ENCODE measurements at regions not wholly inside any gene's neighbourhood (a gene's known extent, or its start where the extent isn't known, plus 50 kb on each side); places are given as distances from the start of the nearest gene placed in this dataset.

DNA sequence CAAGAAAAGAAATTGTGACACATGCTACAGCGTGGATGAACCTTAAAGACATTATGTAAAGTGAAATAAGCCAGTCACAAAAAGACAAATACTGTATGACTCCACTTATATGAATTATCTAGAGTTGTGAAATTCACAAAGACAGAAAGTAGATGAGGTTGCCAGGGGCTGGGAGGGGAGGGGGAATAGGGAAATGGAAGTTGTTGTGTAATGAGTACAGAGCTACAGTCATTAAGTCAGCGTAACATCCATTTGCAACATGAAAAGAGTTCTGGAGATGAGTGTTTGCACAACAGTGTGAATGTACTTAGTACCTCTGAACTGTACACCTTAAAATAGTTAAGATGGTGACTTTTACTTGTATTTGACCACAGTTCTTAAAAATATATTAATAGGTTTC, 112.1 kb upstream of the CDK1 start:
- DNase-seq (ENCODE audit: low read depth): no peak

DNA sequence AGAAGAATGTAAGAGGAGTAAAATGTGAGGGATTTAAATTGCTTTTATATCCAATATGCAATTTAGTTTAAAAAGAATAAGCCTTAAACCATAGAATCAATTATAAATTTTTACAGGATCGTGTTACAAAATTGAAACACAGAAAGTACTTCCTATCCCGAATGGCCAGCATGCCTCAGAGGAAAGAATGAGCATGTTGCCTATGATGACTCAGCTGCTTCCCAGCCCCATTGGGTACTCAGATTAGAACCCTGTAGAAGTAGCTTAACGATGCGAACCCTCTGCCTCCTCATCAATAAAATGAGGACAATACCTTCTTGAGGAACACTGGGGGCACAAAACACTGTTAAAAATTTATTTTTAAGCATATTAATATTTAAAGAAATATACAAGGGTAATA, 113.4 kb upstream of the CDK1 start:
- DNase-seq (ENCODE audit: low read depth): no peak

DNA sequence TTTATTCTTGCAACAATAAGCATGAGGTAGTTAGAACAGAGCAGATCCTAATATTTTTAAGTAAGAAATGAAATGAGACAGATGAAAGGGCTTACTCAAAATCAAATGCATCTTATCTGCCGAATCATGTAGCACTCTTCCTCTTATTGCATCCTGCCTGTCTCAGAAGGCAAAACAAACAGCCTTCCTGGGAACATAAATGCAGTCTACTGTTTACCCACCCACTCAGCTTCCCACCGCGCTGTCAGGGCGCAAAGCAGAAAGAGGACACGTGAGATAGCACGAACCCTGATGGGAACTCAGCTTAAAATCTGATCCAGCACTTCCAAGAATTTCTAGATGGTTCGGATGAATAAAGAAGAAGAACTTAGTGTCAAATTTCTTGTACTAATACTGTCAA, 114.4 kb upstream of the CDK1 start:
- no peak for DNase-seq (ENCODE audit: low read depth)

DNA sequence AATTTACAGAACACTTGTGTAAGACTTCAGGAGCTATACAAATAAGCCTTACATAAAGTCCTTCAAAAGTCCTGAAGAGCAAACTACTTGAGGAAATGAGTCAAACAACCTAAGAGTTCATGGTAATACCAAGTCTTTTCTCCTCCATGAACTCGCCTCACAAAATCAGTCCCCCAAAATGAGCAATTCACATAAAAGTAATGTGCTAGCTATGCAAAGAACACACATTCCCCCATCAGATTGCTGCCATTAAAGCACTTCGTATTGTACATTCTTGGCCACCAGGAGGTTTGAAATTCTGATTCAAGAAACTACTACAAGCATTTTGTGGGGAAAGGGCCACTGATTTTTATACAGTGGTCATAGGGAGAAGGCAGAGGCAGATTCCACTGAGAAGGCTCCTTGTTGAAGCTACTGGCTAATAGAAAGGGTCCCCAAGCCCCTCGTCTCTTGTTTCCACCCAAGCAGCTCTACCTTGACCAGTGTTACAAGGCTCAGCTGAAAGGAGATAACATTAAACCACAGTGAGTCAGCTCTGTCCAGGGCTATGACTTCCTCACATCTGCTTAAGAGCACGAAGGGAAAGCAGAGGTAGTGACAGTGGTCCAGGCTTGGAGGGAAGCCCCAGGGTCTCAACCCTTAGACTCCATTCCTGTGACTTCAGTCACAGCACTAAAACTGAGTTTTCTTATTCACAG, 115.2 kb upstream of the CDK1 start:
- no peak for DNase-seq (ENCODE audit: low read depth)

DNA sequence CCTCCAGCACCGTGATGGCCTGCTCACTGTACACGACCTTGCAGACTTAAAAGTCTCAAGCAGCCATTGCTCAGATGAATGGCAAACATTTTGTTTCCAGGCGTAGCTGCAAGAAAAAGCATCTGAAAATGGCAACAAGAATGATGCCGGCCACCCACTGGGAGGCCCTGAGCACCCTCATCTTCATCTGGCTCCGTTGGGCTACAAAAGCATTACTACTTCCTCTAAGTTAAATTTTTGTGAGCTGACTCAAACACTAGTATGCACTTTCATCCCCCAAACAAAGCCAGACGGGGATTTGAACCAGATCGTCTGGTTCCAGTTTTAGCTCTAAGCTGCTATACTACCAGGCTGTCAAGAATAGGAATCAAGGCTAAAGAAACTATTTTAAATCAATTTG, 116.6 kb upstream of the CDK1 start:
- DNase-seq (ENCODE audit: low read depth): no peak

DNA sequence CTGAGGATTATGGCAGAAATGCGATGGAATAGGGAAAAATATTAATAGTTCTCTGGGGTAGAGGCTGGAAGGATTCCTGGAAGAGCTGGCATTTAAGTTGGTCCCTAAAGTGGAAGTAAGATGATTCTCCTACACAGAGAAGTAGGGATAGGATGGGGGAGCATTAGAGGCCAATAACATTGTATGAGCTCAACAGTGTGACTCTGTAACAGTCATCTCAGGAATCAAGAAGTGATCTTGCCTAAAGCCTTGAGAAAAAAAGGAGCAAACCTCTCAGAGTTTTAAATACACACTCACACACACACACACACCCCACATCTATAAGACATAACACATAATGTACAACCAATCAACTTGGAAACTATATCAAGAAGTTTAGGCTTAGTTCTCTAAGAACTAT, 117.7 kb upstream of the CDK1 start:
- no peak for DNase-seq (ENCODE audit: low read depth)

DNA sequence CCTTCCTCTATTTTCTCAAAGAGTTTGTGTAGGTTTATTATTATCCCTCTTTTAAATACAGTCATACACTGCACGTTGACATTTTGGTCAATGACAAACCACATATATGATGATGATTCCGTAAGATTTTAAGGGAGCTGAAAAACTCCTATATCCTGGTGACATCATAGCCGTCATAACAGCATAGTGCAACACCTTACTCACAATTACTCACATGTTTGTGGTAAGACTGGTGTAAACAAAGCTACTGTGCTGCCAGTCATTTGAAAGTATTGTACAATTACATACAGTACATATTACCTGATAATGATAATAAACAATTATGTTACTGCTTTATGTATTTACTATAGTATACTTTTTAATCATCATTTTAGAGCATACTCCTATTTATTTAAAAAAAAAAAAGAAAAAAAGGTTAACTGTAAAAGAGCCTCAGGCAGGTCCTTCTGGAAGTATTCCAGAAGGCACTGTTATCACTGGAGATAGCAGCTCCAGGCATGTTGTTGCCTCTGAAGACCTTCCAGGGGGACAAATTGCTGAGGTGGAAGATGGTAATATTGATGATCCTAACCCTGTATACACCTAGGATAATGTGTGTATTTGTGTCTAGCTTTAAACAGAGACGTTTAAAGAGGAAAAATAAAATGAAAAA, 123.3 kb upstream of the CDK1 start:
- DNase-seq (ENCODE audit: low read depth): peak; percentile 44

DNA sequence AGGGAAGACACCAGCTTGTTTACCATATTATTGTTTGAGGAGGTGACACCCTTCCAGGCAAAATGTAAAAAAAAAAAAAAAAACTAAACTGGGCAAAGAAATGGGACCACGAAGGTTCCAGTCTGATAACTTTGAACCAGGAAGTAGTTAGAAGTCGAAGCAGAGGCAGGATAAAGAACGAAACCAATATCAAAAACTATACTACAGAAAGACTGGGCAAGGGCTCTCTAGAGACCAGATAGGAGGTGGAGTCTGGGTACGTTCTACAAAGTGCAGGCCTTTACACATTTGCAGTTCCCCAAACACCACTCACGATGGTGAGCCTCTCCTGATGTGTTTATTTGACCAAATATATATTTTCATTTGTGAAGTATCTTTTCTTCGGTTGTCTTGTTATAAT, 125.7 kb upstream of the CDK1 start:
- DNase-seq (ENCODE audit: low read depth): no peak

DNA sequence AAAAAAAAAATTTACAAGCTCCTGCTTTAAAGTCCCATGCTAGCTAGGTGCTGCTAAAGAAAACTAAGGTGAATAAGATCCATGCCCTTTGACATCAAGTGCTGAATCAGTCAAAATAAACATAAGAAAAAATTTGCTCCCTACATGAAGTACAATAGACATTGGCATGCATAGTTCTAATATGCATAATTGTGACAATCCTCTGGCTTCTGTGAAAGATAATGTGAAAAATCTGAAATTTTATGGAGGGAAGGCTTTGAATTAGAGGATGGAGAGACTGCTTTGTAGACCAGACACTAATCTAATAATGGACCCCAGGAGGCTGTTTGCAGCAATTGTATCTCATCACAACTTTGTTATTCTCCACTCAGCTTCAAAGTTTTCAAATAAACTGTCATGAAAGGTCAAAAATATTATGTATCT, 127.9 kb upstream of the CDK1 start:
- no peak for DNase-seq (ENCODE audit: low read depth)

DNA sequence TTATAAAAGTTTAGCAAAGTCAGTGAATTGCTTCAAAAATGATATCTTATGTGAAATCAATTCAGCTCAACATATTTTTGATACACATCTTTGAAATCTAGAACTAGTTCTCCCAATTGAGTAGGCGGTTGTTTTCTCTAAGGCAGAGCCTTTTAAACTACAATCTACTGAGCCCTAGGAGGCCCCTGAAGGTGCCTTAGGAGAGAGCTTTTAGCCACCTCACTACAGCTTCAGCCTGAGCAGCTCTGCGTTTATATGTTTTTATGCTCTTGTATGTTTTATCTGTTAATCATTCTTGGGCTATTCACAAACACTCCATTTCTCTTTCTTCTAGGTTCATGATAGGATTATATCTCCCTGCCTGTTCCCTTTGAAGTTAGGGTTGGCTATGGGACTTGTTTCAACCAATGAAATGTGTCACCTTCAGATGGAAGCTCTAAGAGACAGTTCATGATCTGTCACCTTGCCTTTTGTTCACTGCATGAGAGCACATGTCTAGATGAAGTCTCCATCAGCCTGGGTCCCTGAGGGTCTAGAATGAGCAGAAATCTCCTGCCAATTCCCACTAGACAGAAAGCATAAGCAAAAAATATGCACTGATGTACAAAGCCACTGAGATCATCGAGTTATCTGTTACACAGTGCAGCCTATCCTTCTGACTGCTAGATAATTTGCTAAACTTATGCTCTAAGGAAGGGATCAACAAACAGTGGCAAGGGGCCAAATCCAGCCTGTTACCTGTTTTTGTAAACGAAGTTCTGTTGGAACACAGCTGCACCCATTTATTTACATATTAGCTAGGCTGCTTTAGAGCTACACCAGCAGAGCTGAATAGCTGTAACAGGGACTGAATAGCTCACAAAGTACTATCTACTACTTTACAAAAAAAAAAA, 128.5 kb upstream of the CDK1 start:
- DNase-seq (ENCODE audit: low read depth): no peak

DNA sequence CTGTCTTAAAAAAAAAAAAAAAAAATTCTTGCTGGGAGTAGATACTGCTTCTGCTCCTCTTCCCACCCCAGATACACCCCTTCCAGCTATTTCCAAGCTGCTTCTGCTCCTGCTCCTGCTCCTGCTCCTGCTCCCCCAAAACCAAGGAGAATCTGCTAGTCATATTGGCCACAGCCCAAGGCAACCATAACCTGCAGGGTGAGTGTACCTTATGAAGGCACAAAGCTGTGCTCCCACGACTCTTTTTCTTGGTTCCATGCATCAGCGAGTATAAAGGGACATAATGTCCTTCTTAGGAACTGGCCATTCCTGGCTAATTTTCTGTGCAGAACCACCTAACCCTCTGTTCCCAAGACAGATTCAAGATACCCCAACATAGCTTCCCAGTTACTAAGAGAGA, 129.5 kb upstream of the CDK1 start:
- DNase-seq (ENCODE audit: low read depth): no peak

DNA sequence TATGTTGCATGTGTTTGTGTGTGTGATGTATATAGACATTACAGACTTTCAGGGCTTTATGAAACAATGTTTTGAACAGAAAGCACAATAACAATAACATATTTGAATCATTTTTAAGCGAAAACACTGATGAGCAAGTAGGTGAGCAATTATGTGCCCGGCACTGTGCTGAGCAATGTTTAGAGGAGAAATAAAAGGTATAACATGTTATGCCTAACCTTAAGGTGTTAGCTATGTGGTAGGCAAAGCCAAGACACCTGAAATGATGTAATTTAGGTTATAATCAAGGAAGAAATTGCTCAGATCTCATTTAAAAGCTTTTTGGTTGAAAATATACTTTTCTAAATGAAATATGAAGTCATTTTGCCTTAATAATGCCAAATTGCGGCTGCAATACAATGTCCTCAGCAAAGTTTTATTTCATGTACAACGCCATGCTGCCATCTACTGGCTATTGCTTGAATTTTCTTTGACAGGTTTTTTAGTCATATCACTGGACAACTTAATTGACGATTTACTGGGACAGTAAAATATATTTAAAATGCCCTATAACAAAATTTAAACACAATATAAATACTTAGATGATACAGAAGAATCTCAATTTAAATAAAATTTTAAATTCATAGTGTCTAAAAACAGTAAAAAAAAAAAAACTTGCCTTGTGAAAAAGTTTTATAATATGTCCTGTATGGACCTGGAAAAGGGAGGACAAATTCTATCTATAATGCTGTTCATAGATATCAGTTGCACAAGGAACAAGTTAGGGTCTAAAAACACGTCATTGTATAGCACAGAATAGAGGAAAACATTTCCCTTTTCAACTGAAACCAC, 131.1 kb upstream of the CDK1 start:
- DNase-seq (ENCODE audit: low read depth): peak; percentile 59

DNA sequence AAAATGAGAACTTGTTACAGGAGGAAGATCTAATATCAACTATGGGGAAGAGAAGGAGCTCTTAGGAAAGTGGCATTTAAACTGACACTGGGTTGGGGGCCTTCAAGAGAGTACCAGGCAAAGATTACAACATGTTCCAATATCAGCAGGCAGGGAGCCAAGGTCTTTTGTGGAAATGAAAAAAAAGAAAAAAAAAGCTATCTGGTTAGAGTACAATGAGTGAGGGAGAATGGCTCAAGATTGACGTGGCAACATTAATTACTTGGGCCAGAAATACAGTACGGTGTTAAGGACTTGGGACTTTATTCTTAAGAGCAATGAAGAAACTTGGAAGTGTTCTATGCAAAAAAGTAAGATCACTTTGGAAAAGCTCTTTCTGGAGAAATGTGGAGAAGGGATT, 132.3 kb upstream of the CDK1 start:
- no peak for DNase-seq (ENCODE audit: low read depth)

DNA sequence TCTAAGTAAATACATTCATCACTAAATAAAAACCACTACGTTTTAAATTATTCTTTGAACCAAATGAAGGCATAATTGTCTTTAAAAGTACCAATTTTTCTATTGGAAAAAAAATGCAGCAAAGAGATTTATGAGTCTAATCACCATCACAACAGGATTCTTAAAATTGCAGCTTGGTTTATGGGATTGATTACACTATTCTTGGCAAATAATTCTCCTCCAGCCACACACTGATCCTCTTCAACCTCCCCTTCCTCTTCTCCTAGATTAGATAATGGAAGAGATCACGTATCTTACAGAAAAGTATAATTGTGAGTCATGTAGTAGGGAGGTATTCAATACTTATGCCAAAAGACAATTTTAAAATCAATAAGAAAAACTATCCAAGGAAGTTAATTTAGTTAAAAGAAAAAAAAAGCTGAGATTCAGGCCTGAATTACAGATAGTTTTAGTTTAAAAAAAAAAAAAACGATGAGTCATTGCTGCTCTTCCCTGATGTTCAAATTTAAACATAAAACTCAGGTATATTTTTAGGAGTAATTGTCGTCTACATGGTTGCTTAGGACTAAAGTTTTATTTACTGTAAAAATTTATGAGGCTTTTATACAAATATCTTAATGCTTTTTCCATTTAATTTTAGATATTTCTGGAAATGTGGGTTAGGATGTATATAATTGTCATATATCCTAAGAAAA, 133.7 kb upstream of the CDK1 start:
- DNase-seq (ENCODE audit: low read depth): no peak

DNA sequence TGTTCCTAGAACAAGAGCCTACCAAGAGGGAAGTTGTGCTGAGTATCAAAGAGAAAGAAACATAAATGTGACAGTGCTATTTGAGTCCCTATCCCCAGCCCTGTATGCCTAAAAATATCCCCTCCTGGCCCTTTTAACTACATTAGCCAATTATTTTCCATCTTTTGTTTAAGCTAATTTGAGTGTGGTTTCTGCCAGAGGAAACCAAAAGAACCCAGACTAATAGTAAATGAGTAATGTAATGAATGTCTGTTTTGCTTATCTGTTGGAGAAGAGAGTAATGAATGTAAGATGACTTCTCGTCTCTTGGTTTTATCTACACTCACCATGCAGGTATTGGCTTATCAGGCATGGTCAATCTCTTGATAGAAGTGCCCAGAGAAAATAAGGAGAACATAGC, 134.4 kb upstream of the CDK1 start:
- no peak for DNase-seq (ENCODE audit: low read depth)

DNA sequence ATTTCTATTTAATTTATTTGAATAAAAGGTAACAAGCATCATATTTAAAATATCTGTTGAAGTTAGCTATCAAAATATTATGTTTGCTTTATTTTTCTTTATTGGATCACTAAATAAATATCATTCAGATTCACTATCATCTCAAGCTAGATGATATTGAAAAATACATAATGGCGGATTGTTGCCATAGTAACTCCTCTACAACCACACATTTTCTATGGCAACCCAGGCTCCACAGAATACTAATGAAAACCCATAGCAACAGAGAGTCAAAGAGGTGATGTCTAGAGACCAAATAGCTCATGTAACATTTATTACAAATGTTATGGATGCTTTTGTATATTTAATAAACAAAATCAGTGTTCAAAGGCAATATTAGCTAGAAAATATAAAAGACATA, 148.9 kb upstream of the CDK1 start:
- no peak for DNase-seq (ENCODE audit: low read depth)

DNA sequence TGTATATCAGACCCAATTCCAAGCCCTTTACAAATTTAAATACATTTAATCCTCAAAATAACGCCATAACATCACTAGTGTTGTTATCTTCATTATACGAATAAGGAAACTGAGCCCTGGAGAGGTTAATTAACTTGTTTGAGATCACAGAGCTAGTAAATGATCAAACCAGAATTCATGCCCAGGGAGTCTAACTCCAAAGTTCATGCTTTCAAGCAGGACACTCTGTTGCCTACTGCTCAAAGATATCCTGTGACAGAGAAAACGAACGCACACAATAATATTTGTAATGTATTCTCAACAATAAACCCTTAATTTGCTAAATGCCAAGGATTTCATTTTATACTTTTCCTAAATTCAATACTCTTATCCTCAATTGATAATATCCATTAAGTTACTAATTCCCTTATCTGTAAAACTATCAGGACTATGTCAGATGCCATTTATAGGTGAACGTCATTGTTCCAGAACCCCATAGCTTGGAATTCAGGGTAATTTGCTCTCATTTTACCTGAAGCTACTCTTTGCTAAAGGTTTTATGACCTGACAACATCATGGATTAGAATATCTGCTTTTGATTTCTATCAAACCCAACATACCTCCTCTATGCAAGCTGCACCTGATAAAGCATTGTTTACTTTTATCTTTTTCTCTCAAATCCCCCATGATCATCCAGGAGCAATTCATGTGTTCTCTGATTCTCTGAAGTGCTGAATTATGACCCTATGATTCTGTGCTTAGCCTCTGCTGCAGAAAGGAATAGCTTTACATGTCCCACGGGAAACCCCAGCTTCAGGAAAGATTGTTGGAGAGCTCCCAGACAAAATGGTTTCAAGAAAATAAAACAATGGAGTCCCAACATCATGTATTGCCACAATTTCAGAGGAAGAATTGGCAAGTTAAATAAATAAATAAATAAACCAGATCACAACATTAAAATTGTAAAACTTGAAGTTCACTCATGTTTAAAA, 150.2 kb upstream of the CDK1 start:
- no peak for DNase-seq (ENCODE audit: low read depth)

DNA sequence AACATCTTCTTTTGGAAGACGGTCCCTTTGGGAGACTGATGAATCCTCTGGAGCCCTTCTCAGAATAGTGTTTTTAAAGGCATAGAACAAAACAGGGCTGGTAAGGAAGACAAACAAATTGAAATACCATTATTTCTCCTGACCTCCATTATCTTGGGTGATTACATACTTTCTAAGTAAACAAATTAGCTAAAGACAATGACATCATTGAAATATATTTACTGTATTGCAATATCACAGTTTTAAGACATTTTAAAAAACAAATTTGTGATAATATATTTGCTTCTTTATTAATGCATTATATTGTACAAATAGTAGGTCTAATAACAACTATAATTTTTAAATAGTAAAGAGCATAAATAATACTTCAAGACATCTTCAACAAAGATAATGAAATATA, 152.2 kb upstream of the CDK1 start:
- DNase-seq (ENCODE audit: low read depth): no peak

DNA sequence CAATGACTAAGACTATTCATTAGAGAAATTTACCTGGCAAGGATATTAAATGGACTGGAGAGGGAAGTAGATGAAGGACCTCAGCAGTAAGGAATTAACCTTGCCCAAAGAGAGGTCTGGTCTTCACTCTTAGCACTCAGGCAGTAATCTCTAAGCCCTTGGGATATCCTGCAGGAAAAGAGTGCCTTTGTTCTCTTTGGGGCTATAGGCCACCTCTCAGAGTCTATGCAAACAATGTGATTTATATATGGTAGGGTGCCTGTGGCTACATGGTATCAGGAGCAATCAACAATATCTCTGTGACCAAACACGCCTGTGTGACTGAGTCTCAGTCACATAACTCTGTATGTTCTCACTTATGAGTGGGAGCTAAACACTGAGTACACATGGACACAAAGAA, 154.7 kb upstream of the CDK1 start:
- no peak for DNase-seq (ENCODE audit: low read depth)

DNA sequence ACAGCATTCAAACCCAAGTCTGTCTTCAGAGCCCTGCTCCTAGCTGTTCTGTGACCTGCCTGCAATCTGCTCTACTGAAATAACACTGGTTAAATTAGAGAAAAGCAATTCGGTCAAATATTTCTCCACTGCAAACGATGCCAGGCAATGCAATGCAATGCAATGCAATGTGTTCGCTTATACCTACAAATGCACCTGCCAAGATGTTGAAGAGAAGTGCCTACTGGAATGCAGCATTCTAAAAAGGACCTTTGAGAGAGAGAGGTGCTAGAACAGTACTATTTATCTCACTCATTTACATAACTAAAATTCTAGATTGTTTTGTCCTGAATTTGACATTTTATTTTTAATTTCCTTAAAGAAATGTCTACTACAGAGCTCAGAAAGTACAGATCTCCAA, 157.3 kb upstream of the CDK1 start:
- DNase-seq (ENCODE audit: low read depth): no peak

Measured in renal cortical epithelial cell (primary cell).